Heart left ventricle (tissue), 16 donors: ENCODE measurements at regions not wholly inside any gene's neighbourhood (a gene's known extent, or its start where the extent isn't known, plus 50 kb on each side); places are given as distances from the start of the nearest gene placed in this dataset.
A peak's percentile ranks its signal among the peaks of the same experiment; 100 is the strongest.
"Not testable (repeated sequence)": the region's sequence is repeated elsewhere in the genome, so short reads cannot be mapped to it uniquely, and the experiment has no call there.

ENCODE experiments used
- ATAC-seq, 4 donors: fragments of 200-7000 bp; cut with Tn5 transposase; one replicate each; pipeline ENCODE4 v1.9.1; 2020 to 2022; ENCODE audit warnings: moderate library complexity in 4 of 4, mild to moderate bottlenecking in 3 of 4, moderate number of reproducible peaks in 1 of 4
- DNase-seq, 5 donors: peaks; one replicate each; pipeline ENCODE4 v3.0.0-alpha.2; 2020
- H3K27ac ChIP-seq, 12 donors: fragments of 200-600 bp; sonication (generic) in 4 of 12; one replicate each; pipeline versions ENCODE4 v1.5.0 to v1.8.0; 2016 to 2022; ENCODE audit warnings: mild to moderate bottlenecking in 2 of 12
- H3K27me3 ChIP-seq, 9 donors: fragments of 200-600 bp; sonication (generic) in 2 of 9; one replicate each; pipeline versions ENCODE4 v1.5.1 to v1.8.0; 2016 to 2022; ENCODE audit warnings: mild to moderate bottlenecking in 3 of 9
- H3K36me3 ChIP-seq, 9 donors: fragments of 200-600 bp; sonication (generic) in 2 of 9; one replicate each; pipeline versions ENCODE4 v1.5.0 to v1.8.0; 2018 to 2022; ENCODE audit warnings: mild to moderate bottlenecking in 2 of 9
- H3K4me1 ChIP-seq, 12 donors: fragments of 200-600 bp; sonication (generic) in 4 of 12; one replicate each; pipeline versions ENCODE4 v1.5.0 to v1.8.0; 2016 to 2022; ENCODE audit warnings: mild to moderate bottlenecking in 3 of 12
- H3K4me3 ChIP-seq, 12 donors: fragments of 200-600 bp; sonication (generic) in 4 of 12; one replicate each; pipeline versions ENCODE4 v1.5.0 to v1.8.0; 2017 to 2022; ENCODE audit warnings: mild to moderate bottlenecking in 9 of 12, moderate library complexity in 4 of 12
- H3K9me3 ChIP-seq, 12 donors: fragments of 200-600 bp; sonication (generic) in 4 of 12; one replicate each; pipeline versions ENCODE4 v1.5.0 to v1.8.0; 2016 to 2022; ENCODE audit warnings: mild to moderate bottlenecking in 1 of 12
- CTCF ChIP-seq, 12 donors: fragments of 200-600 bp; sonication (generic) in 4 of 12; IDR thresholded peaks; one replicate each; pipeline versions ENCODE4 v1.5.0 to v1.8.0; 2018 to 2022; ENCODE audit warnings: antibody characterized with exemption in 12 of 12, mild to moderate bottlenecking in 5 of 12
- POLR2A ChIP-seq, 2 donors: fragments of 450-650 bp; IDR thresholded peaks; one replicate each; pipeline ENCODE4 v1.6.1; 2017; ENCODE audit warnings: antibody characterized with exemption in 2 of 2, mild to moderate bottlenecking in 2 of 2, moderate library complexity in 2 of 2
- whole genome bisulfite sequencing, 4 donors: extraction: QIAGEN DNeasy Blood & Tissue Kit in 2 of 4; methylation state at CpG; one replicate each; pipeline versions ENCODE4 v1.1.5 to v1.1.7; 2013 to 2018; 5-methylcytosine and 5-hydroxymethylcytosine counted together
- intact Hi-C, 10 donors: fragments of 100-400 bp; cut with DNase I; formaldehyde crosslinking; loops; one replicate each; pipeline versions ENCODE4 v1.11.1 to v1.14.2; 2022
- donor health status: ischemic (EF 13 %, LVEDD 7.1; RV severe dilation, severe dysfunction).
- donor health status: healthy with polysubstance abuse.
- donor health status: DM: no; HTN: yes; CAD: no.
- donor health status: DM: no; HTN: no; CAD: no.
- donor health status: ischemic (EF 25% LVEDD 6.9; RV normal size, moderate dysfunction).
- donor health status: ischemic (EF 25% LVEDD 5.7; RV mildly dilated, moderate dysfunction).
- donor health status: healthy.
- donor health status: DM: yes; HTN: yes; CAD: no.
- donor health status: ischemic (EF 35%, LVEDD 5.7; RV mildly dilated, moderate dysfunction).
- donor health status: nonischemic (EF 11% LVEDD 7.7; RV severe dilation, severe dysfunction).
- donor health status: DM: yes; HTN: yes; CAD: no.
- donor health status: PGD.
- donor health status: ischemic (EF 29% LVEDD 5.4; RV normal size, mild dysfunction).
- donor health status: nonischemic (EF 23%, LVEDD 6.1; RV moderate dilation, normal function).

GRCh38 chr6:168377856-168378832, 58.6 kb upstream of the DACT2 start:
- H3K27ac ChIP-seq, result peak overlapping the region in 10 of 12 donors; percentile 5 to 74 (median 46)
- ATAC-seq, result peak; percentile 46 to 65 (median 52)
- H3K27me3 ChIP-seq, result peaks cover 0 to 7% (median 0%) of the 10 kb centered on the region in 9 donors
- no peak for DNase-seq
- H3K9me3 ChIP-seq, result no peaks in the 10 kb centered on the region
- 83 to 91% (median 84%) methylated on average over 28 of the region's 28 CpGs for WGBS, 4 donors
- no peaks in the 10 kb centered on the region for H3K36me3 ChIP-seq
- no peak for TF ChIP-seq CTCF (IDR thresholded peaks at IDR 0.05)
- TF ChIP-seq POLR2A (IDR thresholded peaks at IDR 0.05), result no peak
- peaks cover 0 to 7% (median 0%) of the 10 kb centered on the region in 12 donors for H3K4me1 ChIP-seq
- H3K4me3 ChIP-seq, result peak overlapping the region in 3 of 12 donors; percentile 5 to 32 (median 12)
- intact Hi-C loops, result loop anchor here in 2 of 10 donors (5.0 to 10.0 kb wide), 2 partner anchors 64 to 147 kb away; partner anchors contain the start of gene SMOC2 (in 1 of the 2)

GRCh38 chr6:168379579-168379978, 60.0 kb upstream of the DACT2 start:
- ATAC-seq, H3K36me3 ChIP-seq, DNase-seq, H3K4me1 ChIP-seq, H3K9me3 ChIP-seq, H3K27me3 ChIP-seq, H3K4me3 ChIP-seq, H3K27ac ChIP-seq: not testable (repeated sequence)
- WGBS, 4 donors, result 86 to 89% (median 88%) methylated on average over 16 to 20 of the region's 20 CpGs
- intact Hi-C loops, result loop anchor here in 2 of 10 donors (5.0 to 10.0 kb wide), 2 partner anchors 63 to 145 kb away; partner anchors contain the start of gene SMOC2 (in 1 of the 2)

- H3K9me3 ChIP-seq, DNase-seq, intact Hi-C loops, H3K4me1 ChIP-seq, H3K27me3 ChIP-seq, ATAC-seq, H3K4me3 ChIP-seq, H3K27ac ChIP-seq, H3K36me3 ChIP-seq: not testable (repeated sequence)
- WGBS, 4 donors, result 93 to 95% (median 94%) methylated on average over 38 of the region's 38 CpGs
These were observed 60.6 kb upstream of the SMOC2 start for GRCh38 chr6:168380166-168380955.

GRCh38 chr6:168380956-168381605, 59.9 kb upstream of the SMOC2 start:
- peaks cover 0 to 10% (median 0%) of the 10 kb centered on the region in 12 donors for H3K4me1 ChIP-seq
- intact Hi-C loops, result no loop called here
- H3K36me3 ChIP-seq, result no peaks in the 10 kb centered on the region
- DNase-seq (no peak), ATAC-seq (no peak)
- 87 to 93% (median 89%) methylated on average over 16 of the region's 16 CpGs for WGBS, 4 donors
- H3K4me3 ChIP-seq, result no peak overlapping the region
- no peaks in the 10 kb centered on the region for H3K9me3 ChIP-seq
- no peak for TF ChIP-seq CTCF (IDR thresholded peaks at IDR 0.05)
- no peak overlapping the region for H3K27ac ChIP-seq
- H3K27me3 ChIP-seq, result no peaks in the 10 kb centered on the region
